ENCODE measurements at regions not wholly inside any gene's neighbourhood (a gene's known extent, or its start where the extent isn't known, plus 50 kb on each side); places are given as distances from the start of the nearest gene placed in this dataset.

- H3K27me3 ChIP-seq (ENCODE audit: control insufficient read depth in 4 of 4, insufficient read depth in 4 of 4, low read length in 3 of 4), result peaks cover 0 to 7% (median 0%) of the 10 kb centered on the region in 4 donors
- H3K4me3 ChIP-seq (ENCODE audit: low read depth in 1 of 3, low read length in 3 of 3), result no peak overlapping the region
- no peak overlapping the region for H3K9ac ChIP-seq (ENCODE audit: low read depth in 1 of 2, low read length in 2 of 2)
- WGBS, result 58% methylated on average over 2 of the region's 2 CpGs
- DNase-seq (ENCODE audit: low spot score), result no peak
- H3K36me3 ChIP-seq (ENCODE audit: control insufficient read depth in 4 of 4, insufficient read depth in 3 of 4, low read depth in 1 of 4, low read length in 3 of 4), result no peaks in the 10 kb centered on the region
- no peaks in the 10 kb centered on the region for H3K4me1 ChIP-seq (ENCODE audit: control insufficient read depth in 4 of 4, insufficient read depth in 4 of 4, low read length in 3 of 4)
- TF ChIP-seq YY1 (IDR thresholded peaks at IDR 0.05) (no peak), TAF1 (conservative IDR thresholded peaks at IDR 0.05) (no peak), NR2F2 (IDR thresholded peaks at IDR 0.05) (no peak), MAX (IDR thresholded peaks at IDR 0.05) (no peak)
- no peak overlapping the region for H3K27ac ChIP-seq (ENCODE audit: low read depth in 1 of 2, low read length in 2 of 2)
- H3K9me3 ChIP-seq (ENCODE audit: control insufficient read depth in 4 of 4, low read length in 3 of 4), result no peaks in the 10 kb centered on the region
These were observed 71.7 kb upstream of the COX7C start for GRCh38 chr5:86546044-86546443.

GRCh38 chr5:86546582-86546981, 71.2 kb upstream of the COX7C start:
- H3K36me3 ChIP-seq (ENCODE audit: control insufficient read depth in 4 of 4, insufficient read depth in 3 of 4, low read depth in 1 of 4, low read length in 3 of 4), result no peaks in the 10 kb centered on the region
- H3K9ac ChIP-seq (ENCODE audit: low read depth in 1 of 2, low read length in 2 of 2), result no peak overlapping the region
- no peak for TF ChIP-seq HNF4G (IDR thresholded peaks at IDR 0.05)
- TF ChIP-seq REST (IDR thresholded peaks at IDR 0.05), result no peak
- TF ChIP-seq JUND (IDR thresholded peaks at IDR 0.05), result no peak
- no peak for TF ChIP-seq FOXA1 (IDR thresholded peaks at IDR 0.05)
- no peak for TF ChIP-seq ZBTB33 (IDR thresholded peaks at IDR 0.05)
- TF ChIP-seq EGR1 (IDR thresholded peaks at IDR 0.05; ENCODE audit: low read depth in 2 of 2), result no peak
- TF ChIP-seq FOXA2 (IDR thresholded peaks at IDR 0.05), result no peak
- no peak for TF ChIP-seq GABPA (IDR thresholded peaks at IDR 0.05 in 1 of 2, conservative IDR thresholded peaks at IDR 0.05 in 1 of 2)
- TF ChIP-seq TAF1 (conservative IDR thresholded peaks at IDR 0.05), result no peak
- TF ChIP-seq MAX (IDR thresholded peaks at IDR 0.05), result no peak
- H3K27ac ChIP-seq (ENCODE audit: low read depth in 1 of 2, low read length in 2 of 2), result no peak overlapping the region
- 73% methylated on average over 4 of the region's 4 CpGs for WGBS
- no peaks in the 10 kb centered on the region for H3K4me1 ChIP-seq (ENCODE audit: control insufficient read depth in 4 of 4, insufficient read depth in 4 of 4, low read length in 3 of 4)
- no peaks in the 10 kb centered on the region for H3K9me3 ChIP-seq (ENCODE audit: control insufficient read depth in 4 of 4, low read length in 3 of 4)
- peaks cover 0 to 7% (median 0%) of the 10 kb centered on the region in 4 donors for H3K27me3 ChIP-seq (ENCODE audit: control insufficient read depth in 4 of 4, insufficient read depth in 4 of 4, low read length in 3 of 4)
- no peak overlapping the region for H3K4me3 ChIP-seq (ENCODE audit: low read depth in 1 of 3, low read length in 3 of 3)
- DNase-seq (ENCODE audit: low spot score), result no peak

GRCh38 chr5:86554638-86555037, 63.1 kb upstream of the COX7C start:
- H3K27ac ChIP-seq (ENCODE audit: low read depth in 1 of 2, low read length in 2 of 2), result no peak overlapping the region
- H3K36me3 ChIP-seq (ENCODE audit: control insufficient read depth in 4 of 4, insufficient read depth in 3 of 4, low read depth in 1 of 4, low read length in 3 of 4), result no peaks in the 10 kb centered on the region
- 67% methylated on average over 1 of the region's 1 CpG for WGBS
- H3K4me3 ChIP-seq (ENCODE audit: low read depth in 1 of 3, low read length in 3 of 3), result no peak overlapping the region
- H3K9ac ChIP-seq (ENCODE audit: low read depth in 1 of 2, low read length in 2 of 2), result no peak overlapping the region
- H3K9me3 ChIP-seq (ENCODE audit: control insufficient read depth in 4 of 4, low read length in 3 of 4), result peaks cover 0 to 4% (median 0%) of the 10 kb centered on the region in 4 donors
- H3K4me1 ChIP-seq (ENCODE audit: control insufficient read depth in 4 of 4, insufficient read depth in 4 of 4, low read length in 3 of 4), result no peaks in the 10 kb centered on the region
- DNase-seq (ENCODE audit: low spot score), result no peak
- no peaks in the 10 kb centered on the region for H3K27me3 ChIP-seq (ENCODE audit: control insufficient read depth in 4 of 4, insufficient read depth in 4 of 4, low read length in 3 of 4)
- TF ChIP-seq MAX (IDR thresholded peaks at IDR 0.05), result no peak
- no peak for TF ChIP-seq REST (IDR thresholded peaks at IDR 0.05)
- TF ChIP-seq YY1 (IDR thresholded peaks at IDR 0.05), result no peak
- TF ChIP-seq FOXA1 (IDR thresholded peaks at IDR 0.05), result no peak
- TF ChIP-seq FOXA2 (IDR thresholded peaks at IDR 0.05), result no peak
- no peak for TF ChIP-seq RXRA (IDR thresholded peaks at IDR 0.05)
- TF ChIP-seq NR2F2 (IDR thresholded peaks at IDR 0.05), result no peak
- TF ChIP-seq RAD21 (IDR thresholded peaks at IDR 0.05), result no peak
- no peak for TF ChIP-seq ZBTB33 (IDR thresholded peaks at IDR 0.05)
- TF ChIP-seq TAF1 (conservative IDR thresholded peaks at IDR 0.05), result no peak
- TF ChIP-seq GABPA (IDR thresholded peaks at IDR 0.05 in 1 of 2, conservative IDR thresholded peaks at IDR 0.05 in 1 of 2), result no peak

All from liver (tissue), 7 donors.